Duodenal mucosa (tissue), 2 donors: ENCODE measurements at regions not wholly inside any gene's neighbourhood (a gene's known extent, or its start where the extent isn't known, plus 50 kb on each side); places are given as distances from the start of the nearest gene placed in this dataset.
"Not testable (repeated sequence)": the region's sequence is repeated elsewhere in the genome, so short reads cannot be mapped to it uniquely, and the experiment has no call there.

ENCODE experiments used
- H3K27ac ChIP-seq: one replicate; pipeline ENCODE4 v1.7.0; 2013; ENCODE audit warnings: low read depth, low read length
- H3K27me3 ChIP-seq, 2 donors: one replicate each; pipeline ENCODE4 v1.7.0; 2013; ENCODE audit warnings: low read length in 2 of 2, control low read depth in 1 of 2; ENCODE audit not compliant: insufficient read depth in 2 of 2, control insufficient read depth in 1 of 2
- H3K36me3 ChIP-seq, 2 donors: one replicate each; pipeline ENCODE4 v1.7.0; 2013; ENCODE audit warnings: low read length in 2 of 2, control low read depth in 1 of 2; ENCODE audit not compliant: insufficient read depth in 2 of 2, control insufficient read depth in 1 of 2
- H3K4me1 ChIP-seq, 2 donors: one replicate each; pipeline ENCODE4 v1.7.0; 2013; ENCODE audit warnings: low read length in 2 of 2, control low read depth in 1 of 2; ENCODE audit not compliant: insufficient read depth in 2 of 2, control insufficient read depth in 1 of 2
- H3K4me3 ChIP-seq, 2 donors: one replicate each; pipeline ENCODE4 v1.7.0; 2013; ENCODE audit warnings: low read length in 2 of 2, low read depth in 1 of 2
- H3K9ac ChIP-seq, 2 donors: one replicate each; pipeline ENCODE4 v1.7.0; 2013; ENCODE audit warnings: low read length in 2 of 2, low read depth in 1 of 2
- H3K9me3 ChIP-seq, 2 donors: one replicate each; pipeline ENCODE4 v1.7.0; 2013; ENCODE audit warnings: low read length in 2 of 2, control low read depth in 1 of 2; ENCODE audit not compliant: control insufficient read depth in 1 of 2

- no peaks in the 10 kb centered on the region for H3K27me3 ChIP-seq
- H3K36me3 ChIP-seq: no peaks in the 10 kb centered on the region
- no peak overlapping the region for H3K4me3 ChIP-seq
- no peak overlapping the region for H3K9ac ChIP-seq
- H3K27ac ChIP-seq: no peak overlapping the region
- H3K9me3 ChIP-seq: no peaks in the 10 kb centered on the region
- no peaks in the 10 kb centered on the region for H3K4me1 ChIP-seq
These were observed 103.3 kb upstream of the KCND3 start for GRCh38 chr1:112092656-112093371.

- Histone ChIP-seq H3K27ac (no peak overlapping the region), H3K4me3 (no peak overlapping the region), H3K9me3 (no peaks in the 10 kb centered on the region), H3K27me3 (no peaks in the 10 kb centered on the region), H3K4me1 (no peaks in the 10 kb centered on the region), H3K36me3 (no peaks in the 10 kb centered on the region), H3K9ac (no peak overlapping the region)
These were observed 103.9 kb upstream of the KCND3 start for GRCh38 chr1:112093372-112093694.

GRCh38 chr1:112099979-112100378 is 110.5 kb upstream of the KCND3 start:
- no peak overlapping the region for H3K4me3 ChIP-seq
- no peaks in the 10 kb centered on the region for H3K27me3 ChIP-seq
- peaks cover 0 to 7% of the 10 kb centered on the region in 2 donors for H3K9me3 ChIP-seq

GRCh38 chr1:112105557-112105956 is 116.1 kb upstream of the KCND3 start:
- Histone ChIP-seq H3K4me1 (no peaks in the 10 kb centered on the region), H3K36me3 (no peaks in the 10 kb centered on the region), H3K27ac (no peak overlapping the region), H3K27me3 (no peaks in the 10 kb centered on the region), H3K9me3 (peaks cover 0 to 7% of the 10 kb centered on the region in 2 donors), H3K4me3 (no peak overlapping the region), H3K9ac (no peak overlapping the region)

More at GRCh38 chr1:112099979-112100378, 110.5 kb upstream of the KCND3 start:
- Histone ChIP-seq H3K27ac (no peak overlapping the region), H3K4me1 (no peaks in the 10 kb centered on the region), H3K9ac (no peak overlapping the region), H3K36me3 (no peaks in the 10 kb centered on the region)

- Histone ChIP-seq H3K36me3 (no peaks in the 10 kb centered on the region), H3K4me1 (no peaks in the 10 kb centered on the region), H3K4me3 (no peak overlapping the region), H3K9ac (no peak overlapping the region), H3K27me3 (no peaks in the 10 kb centered on the region), H3K27ac (no peak overlapping the region), H3K9me3 (no peaks in the 10 kb centered on the region)
These were observed 120.6 kb upstream of the KCND3 start for GRCh38 chr1:112110031-112110430.

GRCh38 chr1:112111734-112112133 is 122.3 kb upstream of the KCND3 start:
- no peak overlapping the region for H3K9ac ChIP-seq
- H3K4me1 ChIP-seq: no peaks in the 10 kb centered on the region
- no peak overlapping the region for H3K27ac ChIP-seq
- no peaks in the 10 kb centered on the region for H3K36me3 ChIP-seq
- no peak overlapping the region for H3K4me3 ChIP-seq
- H3K9me3 ChIP-seq: no peaks in the 10 kb centered on the region
- H3K27me3 ChIP-seq: no peaks in the 10 kb centered on the region

GRCh38 chr1:112114540-112114939 is 125.1 kb upstream of the KCND3 start:
- H3K4me3 ChIP-seq: no peak overlapping the region

GRCh38 chr1:112126598-112126997 is 137.1 kb upstream of the KCND3 start:
- no peaks in the 10 kb centered on the region for H3K9me3 ChIP-seq
- no peaks in the 10 kb centered on the region for H3K4me1 ChIP-seq
- H3K4me3 ChIP-seq: no peak overlapping the region
- no peak overlapping the region for H3K27ac ChIP-seq
- H3K36me3 ChIP-seq: no peaks in the 10 kb centered on the region
- H3K9ac ChIP-seq: no peak overlapping the region
- H3K27me3 ChIP-seq: no peaks in the 10 kb centered on the region

More at GRCh38 chr1:112114540-112114939, 125.1 kb upstream of the KCND3 start:
- Histone ChIP-seq H3K9me3 (no peaks in the 10 kb centered on the region), H3K4me1 (no peaks in the 10 kb centered on the region), H3K27ac (no peak overlapping the region), H3K36me3 (no peaks in the 10 kb centered on the region), H3K27me3 (no peaks in the 10 kb centered on the region), H3K9ac (no peak overlapping the region)

- H3K9me3 ChIP-seq, H3K27me3 ChIP-seq, H3K4me3 ChIP-seq, H3K36me3 ChIP-seq, H3K9ac ChIP-seq, H3K27ac ChIP-seq, H3K4me1 ChIP-seq: not testable (repeated sequence)
These were observed 138.1 kb upstream of the KCND3 start for GRCh38 chr1:112127606-112128005.

- H3K9ac ChIP-seq: no peak overlapping the region
- no peaks in the 10 kb centered on the region for H3K4me1 ChIP-seq
- H3K36me3 ChIP-seq: no peaks in the 10 kb centered on the region
- no peak overlapping the region for H3K27ac ChIP-seq
- no peak overlapping the region for H3K4me3 ChIP-seq
- H3K27me3 ChIP-seq: no peaks in the 10 kb centered on the region
- no peaks in the 10 kb centered on the region for H3K9me3 ChIP-seq
These were observed 144.0 kb upstream of the KCND3 start for GRCh38 chr1:112133487-112133886.

GRCh38 chr1:112140743-112141142 is 151.3 kb upstream of the KCND3 start:
- H3K27ac ChIP-seq: no peak overlapping the region
- no peak overlapping the region for H3K9ac ChIP-seq
- H3K9me3 ChIP-seq: no peaks in the 10 kb centered on the region
- H3K4me3 ChIP-seq: no peak overlapping the region
- H3K36me3 ChIP-seq: no peaks in the 10 kb centered on the region
- no peaks in the 10 kb centered on the region for H3K4me1 ChIP-seq
- H3K27me3 ChIP-seq: peaks cover 3 to 6% of the 10 kb centered on the region in 2 donors
